NCI-H2107 treated with DMSO at 0.1 percent for 48 hours (cell line): ENCODE measurements at regions not wholly inside any gene's neighbourhood (a gene's known extent, or its start where the extent isn't known, plus 50 kb on each side); places are given as distances from the start of the nearest gene placed in this dataset.

ENCODE experiments used
- DNase-seq: peaks from one replicate; lab custom pipeline; 2025; ENCODE audit not compliant: unreplicated experiment; lab: John Stamatoyannopoulos, UW

DNA sequence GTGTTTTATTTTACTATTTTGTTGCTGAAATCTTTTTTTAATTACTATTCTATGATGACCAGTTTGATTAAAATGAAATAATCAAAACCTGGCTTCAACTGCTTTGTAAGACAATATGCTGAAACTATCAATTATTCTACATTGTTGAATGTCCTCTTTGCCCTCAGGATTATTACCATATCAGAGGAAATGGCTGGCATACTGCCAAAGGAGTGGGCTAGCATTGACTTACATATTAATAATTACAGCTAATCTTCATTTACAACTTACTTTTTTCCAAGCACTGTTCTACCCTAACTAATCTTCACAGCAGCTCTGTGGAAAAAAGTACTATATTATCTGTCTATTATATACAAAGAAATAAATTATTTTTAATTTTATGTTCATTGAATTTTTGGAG lies 560.5 kb downstream of the BCKDHB start:
- no peak for DNase-seq

DNA sequence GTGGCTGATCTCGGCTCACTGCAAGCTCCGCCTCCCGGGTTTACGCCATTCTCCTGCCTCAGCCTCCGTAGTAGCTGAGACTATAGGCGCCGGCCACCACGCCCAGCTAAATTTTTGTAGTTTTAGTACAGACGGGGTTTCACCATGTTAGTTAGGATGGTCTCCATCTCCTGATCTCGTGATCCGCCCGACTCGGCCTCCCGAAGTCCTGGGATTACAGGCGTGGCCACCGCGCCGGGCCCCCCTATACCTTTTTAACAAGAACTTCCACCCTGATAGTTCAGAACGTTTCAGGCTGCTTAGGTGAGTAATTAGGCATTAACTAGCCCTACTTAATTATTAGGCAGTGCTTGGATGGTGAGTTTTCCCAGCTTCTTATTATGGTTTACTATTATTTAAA lies 552.5 kb downstream of the BCKDHB start:
- no peak for DNase-seq

DNA sequence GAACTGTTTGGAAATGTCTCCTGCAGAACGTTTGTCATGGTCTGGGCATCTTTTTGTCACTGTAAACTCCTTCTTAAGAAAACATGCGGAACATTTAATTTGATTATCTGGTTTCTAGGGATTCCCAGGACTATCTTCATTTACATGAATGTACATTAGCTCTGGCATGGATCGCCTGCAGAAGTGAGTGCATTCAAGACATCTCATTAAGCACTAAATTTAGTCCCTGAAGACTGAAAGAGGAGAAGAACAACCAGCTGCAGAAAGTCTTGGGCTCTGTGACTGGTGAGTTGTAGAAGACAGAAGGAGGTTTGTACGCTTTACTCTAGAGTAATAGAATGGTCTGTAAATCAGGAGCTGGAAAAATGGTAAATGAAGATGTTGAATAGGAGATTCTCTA lies 540.7 kb downstream of the BCKDHB start:
- no peak for DNase-seq

DNA sequence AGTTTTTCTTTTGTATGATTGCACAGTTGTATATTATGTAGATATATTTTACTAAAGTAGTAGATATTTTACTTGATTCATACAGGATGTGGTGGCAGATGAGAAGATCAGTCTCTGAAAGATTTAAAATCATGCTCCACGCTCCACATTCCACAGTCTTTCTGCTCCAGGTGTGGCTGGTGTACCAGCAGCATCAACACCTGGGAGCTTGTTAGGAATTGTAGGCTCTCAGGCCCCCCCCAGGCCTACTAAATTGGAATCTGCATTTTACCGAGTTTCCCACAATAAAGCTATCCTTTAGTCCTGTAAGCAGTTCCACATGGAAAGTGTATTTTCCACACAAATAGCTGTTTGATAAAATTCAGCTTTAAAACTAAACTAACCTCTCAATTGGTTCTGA lies 537.4 kb downstream of the BCKDHB start:
- no peak for DNase-seq

DNA sequence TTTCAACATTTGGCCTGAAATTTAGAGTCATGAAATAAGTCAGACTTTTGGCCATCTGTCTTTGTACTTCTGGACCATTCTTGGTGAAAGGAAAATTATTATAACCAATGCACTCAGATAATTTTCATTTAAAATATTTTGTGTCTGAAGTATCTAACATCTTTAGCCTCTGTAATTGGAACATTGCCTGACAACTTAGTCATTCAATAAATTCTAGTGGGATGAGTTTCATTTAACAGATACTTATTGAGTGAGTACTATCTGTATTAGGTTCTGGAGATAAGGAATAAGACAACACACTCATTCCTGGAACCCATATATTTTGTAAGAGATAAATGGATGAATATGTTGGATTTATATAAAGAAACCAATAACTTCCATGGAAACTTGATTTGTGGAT lies 536.0 kb downstream of the BCKDHB start:
- DNase-seq: no peak

DNA sequence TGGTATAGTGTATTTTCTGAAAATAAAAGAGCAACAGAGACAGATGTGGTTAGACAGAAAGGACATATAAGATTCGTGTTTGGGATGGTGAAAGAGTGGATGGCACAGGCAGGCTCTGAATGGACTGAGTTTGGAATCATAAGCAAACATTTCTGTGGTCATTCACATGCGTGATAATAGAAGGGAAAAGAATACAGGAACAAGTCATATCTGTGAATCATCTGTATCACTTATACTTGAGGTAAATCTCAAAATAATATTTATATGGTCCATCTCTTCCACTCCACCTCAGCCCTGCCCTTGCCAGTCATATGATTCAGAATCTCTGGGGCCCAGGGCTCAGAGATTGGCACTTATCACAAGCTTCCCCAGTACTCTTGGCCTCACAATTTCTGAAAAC lies 535.1 kb downstream of the BCKDHB start:
- DNase-seq: no peak

DNA sequence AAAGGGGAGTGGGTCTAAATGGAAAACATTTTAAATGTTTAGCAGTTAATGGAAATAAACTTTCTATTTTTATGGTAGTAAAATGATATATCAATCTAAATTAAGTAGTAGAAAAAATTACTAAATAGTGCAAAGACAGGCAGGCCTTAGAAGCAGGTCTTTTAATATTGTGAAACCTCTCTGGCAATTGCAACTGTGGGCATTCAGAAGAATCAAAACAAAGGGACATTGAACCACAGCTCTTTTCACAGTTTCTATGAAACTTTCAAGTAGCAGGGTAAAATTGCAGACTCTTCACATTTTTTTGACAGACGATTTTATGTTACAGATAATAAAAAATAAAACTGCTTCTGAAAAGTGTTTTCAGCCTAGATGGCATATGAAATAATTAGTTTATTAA lies 533.7 kb downstream of the BCKDHB start:
- DNase-seq: no peak

DNA sequence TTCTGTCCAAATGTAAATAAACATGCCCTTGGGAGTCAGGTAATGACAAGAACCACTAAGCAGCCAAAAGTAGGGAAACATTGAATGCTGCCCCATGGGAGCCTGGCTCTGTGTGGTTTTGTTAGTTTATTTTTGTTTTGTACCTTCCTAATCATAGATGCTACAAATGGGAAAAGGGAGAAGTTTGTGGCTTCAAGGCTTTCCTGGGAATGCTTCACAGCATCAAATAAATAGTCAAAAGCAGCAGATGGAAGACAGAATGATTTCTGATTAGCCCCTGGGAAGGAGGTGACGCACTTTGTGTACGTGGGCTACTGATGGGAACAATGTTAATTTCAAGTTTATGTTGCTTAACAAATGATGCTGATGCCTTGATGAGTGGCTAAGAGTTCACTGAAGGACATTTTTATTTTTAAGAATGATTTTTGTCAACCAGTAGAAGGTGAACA lies 532.7 kb downstream of the BCKDHB start:
- no peak for DNase-seq

DNA sequence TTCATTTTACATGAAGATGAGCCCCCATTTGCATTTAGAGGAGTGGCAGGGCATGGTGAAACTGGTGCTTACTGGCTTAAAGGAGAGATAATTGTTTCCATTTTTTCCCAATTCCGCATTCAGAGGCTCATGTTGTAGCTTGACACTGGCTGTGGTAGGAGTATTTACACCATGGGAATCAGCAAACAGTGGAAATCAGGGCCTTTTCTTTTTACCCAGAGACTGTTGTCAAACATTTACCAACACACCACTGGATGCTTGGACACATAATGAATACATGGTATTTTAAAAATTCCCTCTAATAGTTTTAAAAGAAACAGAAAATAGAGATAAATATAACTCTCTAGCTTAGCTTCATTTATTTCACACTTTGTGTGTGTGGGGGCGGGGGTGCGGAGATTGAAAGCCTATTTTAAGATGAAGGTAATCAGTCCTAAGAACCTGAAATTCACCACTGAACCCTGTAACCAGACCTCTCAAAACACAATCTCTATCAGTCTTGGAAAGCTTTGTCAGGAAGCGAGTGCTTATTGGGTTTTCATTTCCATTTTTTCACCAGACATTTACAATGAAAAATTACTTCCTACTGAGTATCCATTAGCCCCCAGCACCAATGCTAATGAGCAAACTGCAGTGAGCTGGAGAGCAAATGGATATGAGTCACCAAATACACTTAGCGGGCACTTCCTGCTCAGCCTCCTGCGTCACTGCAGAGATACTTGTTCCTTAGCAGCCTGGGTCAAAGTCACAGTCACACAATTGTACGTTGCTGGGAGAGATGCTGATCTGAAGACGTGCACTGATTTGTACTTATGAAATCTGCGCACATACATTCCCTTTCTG lies 532.0 kb downstream of the BCKDHB start:
- DNase-seq: peak; percentile 19

DNA sequence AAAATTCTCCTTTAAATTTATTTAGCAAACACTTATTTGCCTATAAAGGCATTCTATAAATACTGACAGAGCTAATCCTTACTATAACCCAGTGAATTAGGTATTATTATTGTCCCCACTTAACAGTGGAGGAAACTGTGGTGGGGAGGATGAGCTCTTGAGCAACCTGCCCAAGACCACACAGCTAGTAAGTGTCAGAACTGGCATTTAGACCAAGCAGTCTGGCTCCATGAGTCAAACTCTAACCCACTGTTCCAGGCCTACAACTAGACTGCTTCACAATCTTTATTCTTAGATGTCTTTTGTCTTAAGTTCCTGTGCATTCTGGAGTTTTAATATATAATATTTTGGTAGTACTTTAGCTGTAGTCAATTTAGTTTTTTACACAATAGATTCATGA lies 530.8 kb downstream of the BCKDHB start:
- DNase-seq: no peak

DNA sequence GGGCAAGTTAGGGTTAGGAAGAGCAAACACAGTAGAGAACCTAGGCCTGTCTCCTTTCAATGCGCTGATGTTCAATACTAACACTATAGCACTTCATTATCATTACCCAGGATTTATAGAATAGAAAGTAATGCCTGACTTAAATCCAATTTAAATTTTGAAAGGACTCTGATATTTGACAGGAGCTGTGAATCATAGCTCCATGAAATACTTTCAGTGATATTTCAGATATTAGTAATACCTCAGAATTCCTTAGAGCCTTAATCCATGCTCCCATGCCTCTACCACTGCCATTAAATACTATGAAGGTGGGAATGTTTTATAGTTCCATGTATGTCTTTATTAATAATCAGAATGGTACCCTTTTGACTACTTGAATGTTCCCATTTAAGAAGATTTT lies 530.2 kb downstream of the BCKDHB start:
- DNase-seq: no peak

DNA sequence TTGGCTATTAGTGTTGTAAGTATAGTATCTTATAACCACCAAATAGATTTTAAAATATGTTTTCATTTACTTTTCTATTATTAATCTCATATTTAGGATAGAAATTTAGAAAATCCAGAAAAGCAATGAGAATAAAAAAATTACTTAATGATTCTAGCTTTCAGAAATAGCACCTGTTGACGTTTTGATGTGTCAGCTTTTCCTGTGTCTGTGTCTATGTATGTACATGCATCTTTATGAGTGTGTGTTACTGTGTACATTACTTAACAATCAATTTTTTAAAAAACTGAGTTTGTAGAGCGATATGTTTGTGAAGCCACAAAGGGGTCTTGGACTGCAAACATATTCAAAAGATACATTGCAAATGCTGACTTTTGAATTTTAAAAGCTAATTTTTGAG lies 526.9 kb downstream of the BCKDHB start:
- no peak for DNase-seq

DNA sequence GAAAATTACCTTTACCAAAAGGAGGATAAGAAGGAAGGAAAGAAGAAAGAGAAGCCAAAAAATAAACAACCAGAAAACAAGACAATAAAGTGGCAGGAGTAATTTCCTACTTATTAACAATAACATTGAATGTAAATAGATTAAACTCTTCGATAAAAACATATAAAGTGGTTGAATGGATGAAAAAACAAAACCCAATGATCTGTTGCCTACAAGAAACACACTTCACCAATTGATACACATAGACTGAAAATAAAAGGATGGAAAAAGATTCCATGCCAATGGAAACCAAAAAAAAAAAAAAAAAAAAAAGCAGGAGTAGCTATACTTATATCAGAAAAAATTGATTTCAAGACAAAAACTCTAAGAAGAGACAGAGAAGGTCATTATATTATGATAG lies 518.9 kb downstream of the BCKDHB start:
- DNase-seq: no peak

DNA sequence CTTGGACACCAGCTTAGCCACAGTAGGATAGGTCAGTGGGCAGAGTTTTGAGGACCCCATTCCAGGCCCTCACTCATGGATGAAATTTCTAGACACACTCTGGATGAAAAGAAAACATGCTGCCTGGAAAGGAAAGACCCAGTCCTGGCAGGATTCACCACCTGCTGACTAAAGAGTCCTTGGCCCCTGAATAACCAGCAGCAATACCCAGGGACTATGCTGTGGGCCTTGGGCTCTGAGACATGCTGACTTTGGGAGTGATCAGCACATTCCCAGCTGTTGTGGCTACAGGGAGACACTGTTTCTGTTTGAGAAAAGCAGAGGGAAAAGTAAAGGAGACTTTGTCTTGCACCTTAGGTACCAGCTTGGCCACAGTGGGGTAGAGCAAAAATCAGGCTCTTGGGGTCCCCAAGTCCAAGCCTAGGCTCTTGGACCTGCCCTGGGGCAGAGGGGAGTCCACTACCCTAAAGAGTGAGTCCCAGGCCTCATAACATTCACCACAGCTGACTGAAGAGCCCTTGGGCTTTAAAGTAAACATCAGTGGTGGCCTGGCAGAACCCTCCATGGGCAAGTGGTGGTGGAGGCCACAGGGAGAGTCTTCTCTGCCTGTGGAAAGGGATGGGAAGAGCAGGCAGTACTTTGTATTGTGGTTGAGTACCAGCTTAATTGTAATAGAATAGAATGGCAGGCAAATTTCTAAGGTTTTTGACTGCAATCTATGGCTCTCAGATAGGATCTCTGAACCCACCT lies 516.8 kb downstream of the BCKDHB start:
- DNase-seq: no peak

DNA sequence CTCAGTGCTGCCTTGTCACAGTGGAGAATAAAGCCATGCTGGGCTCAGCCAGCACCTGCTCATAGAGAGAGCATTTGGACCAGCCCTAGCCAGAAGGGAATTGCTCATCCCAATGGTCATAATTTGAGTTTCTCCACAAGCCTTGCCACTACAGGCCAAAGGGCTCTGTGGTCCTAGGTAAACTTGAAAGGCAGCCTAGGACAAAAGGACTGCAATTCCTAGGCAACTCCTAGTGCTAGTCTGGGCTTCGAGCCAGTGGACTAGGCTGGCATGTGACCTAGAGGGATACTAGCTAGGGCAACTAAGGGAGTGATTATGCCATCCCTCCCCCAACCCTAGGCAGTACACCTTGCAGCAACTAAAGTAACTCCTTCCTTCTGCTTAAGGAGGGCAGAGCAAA lies 516.2 kb downstream of the BCKDHB start:
- no peak for DNase-seq

DNA sequence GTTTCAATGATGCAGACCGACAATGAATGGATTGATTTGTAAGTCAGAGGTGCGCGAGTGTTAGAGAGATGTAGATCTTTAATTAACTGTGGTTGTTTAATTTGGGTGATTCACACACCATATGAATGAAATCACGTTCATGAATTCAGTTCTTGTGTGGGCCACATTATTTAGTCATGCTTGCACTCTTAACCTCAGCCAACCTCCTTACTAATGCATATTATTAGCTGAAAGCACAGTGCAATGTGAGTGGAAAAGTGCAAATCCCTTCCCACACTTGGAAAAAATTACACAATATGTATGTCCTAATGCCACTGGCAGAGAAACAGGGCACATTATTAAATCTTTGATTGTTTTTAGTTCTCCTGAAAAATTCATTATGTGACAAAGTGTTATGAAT lies 512.5 kb downstream of the BCKDHB start:
- no peak for DNase-seq

DNA sequence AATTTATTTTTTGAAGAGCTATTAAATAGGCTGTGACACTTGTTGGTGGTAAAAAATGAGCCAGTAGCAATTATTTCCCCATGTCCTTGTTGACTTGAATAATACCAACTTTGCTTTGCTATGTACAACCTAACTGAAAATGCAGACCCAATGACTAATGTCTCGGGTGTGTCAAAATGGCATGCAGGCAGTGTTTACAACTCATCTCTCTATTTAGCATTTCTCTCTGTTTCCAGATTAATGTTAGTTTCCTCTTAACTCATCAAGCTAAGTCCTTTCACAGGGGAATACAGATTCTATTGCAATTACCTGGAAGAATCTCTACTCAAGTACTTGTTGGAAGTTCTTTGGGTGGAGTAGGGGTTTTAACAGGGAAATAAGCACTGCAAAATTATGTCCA lies 504.4 kb downstream of the BCKDHB start:
- no peak for DNase-seq

DNA sequence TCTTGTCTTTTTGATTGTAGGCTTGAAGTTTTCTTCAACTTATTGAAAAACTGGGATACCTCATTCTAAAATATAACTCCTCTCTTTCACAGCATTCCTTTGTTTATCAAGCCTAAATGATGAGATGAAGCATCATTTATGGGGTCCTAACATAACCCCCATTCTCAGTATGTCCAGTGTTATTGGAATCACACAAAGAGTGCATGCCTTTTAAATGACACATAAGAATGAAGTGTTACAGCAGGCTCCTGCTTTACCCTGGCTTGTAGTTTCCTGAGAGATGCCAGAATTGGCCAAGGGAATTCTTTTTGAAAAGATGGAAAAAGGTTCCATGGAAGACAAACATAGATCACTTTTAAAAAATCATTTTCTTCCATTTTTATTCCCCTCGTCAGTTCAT lies 502.4 kb downstream of the BCKDHB start:
- no peak for DNase-seq

DNA sequence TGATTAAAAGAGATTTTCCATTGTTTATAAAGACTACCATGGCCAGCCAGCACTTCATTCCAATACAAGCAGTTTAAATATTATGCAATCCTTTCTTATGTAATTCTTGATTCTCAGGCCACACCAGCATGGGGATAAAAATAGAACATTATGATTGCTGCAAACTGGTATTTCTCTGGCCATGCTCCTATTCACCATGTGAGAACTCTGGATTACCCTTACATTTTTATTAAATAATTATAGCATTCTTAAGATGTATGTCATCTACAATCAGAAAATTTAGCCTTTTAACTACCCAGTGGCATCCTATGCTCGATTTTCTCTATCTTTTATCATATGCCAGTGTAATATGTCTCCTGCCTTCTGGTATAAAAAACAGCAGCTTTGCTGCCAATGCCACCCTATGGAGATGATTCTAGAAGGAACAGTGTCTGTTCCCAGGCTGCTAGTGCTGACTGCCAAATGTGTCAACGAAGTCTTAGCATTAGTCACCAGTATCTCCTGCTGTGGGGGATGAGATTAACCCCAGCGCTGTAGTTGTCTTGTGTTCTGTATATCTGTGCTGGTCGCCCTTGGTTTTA lies 501.4 kb downstream of the BCKDHB start:
- DNase-seq: no peak

DNA sequence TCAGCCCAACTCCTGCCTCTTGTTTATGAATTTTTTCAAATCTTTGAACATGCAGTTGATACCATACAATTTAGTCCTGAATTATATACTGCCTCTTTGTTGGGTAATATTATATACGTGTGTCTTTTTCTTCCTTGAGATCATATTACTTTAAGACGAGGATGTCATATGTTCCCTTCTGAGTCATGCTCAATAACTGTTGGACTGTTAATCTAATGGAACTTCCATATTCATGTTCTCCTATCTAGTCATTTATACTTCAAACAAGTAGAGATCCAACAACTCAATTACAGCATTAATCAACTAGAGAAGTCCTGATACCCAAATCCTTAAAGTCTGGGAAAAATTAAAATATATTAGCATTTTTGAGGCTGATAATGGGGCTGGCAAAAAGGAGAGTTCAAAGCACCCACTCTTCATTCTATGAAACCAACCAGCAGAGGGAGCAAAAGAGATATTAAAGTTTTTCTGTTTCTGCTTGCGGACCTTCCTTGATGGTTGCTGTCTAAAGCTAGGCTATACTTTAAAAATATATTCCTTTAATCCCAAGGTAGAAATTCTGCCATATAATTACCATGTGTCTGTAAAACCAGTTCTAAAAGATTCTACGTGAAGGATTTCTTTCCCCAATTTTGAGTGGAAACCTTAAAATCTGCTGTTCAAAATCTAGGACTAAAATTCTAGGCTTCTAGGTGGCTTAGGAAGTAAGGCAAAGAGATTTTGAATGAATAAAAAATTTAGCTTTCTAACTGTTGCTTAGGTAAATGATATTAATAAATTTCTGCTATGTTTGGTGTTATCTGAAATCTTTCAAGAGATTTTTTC lies 498.9 kb downstream of the BCKDHB start:
- peak; percentile 22 for DNase-seq

DNA sequence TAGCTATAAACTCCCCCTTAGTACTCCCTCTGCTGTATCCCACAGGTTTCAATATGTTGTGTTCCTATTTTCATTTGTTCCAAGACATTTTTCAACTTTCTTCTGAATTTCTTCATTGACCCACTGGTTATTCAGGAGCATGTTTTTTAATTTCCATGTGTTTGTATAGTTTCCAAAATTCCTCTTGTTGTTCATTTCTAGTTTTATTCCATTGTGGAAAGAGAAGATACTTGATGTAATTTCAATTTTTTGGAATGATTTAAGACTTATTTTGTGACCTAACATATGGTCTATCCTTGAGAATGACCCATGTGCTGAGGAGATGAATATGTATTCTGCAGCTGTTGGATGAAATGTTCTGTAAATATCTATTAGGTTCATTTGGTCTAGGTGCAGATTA lies 497.2 kb downstream of the BCKDHB start:
- DNase-seq: no peak
